GM12878 (cell line): ENCODE measurements at regions not wholly inside any gene's neighbourhood (a gene's known extent, or its start where the extent isn't known, plus 50 kb on each side); places are given as distances from the start of the nearest gene placed in this dataset.

Source experiments
- ATAC-seq: fragments of 200-7000 bp; cut with Tn5 transposase; 3 replicates; pipeline ENCODE4 v1.9.1; 2020; ENCODE audit warnings: mild to moderate bottlenecking, moderate library complexity
- BruUV-seq: library from RNA; stranded (reverse); fragments of 400-500 nt; replicated peaks from 2 replicates; lab custom pipeline; 2021; lab: Mats Ljungman, UMichigan
- CTCF ChIA-PET: fragments of 300-600 bp; sonication (Branson Sonifier 250); formaldehyde crosslinking; extraction: SDS; loops from one replicate; lab custom pipeline; 2021; ENCODE audit warnings: inconsistent platforms; lab: Yijun Ruan, JAX
- POLR2A ChIA-PET: fragments of 350-600 bp; formaldehyde crosslinking; extraction: SDS; loops from one replicate; lab custom pipeline; 2021; ENCODE audit warnings: inconsistent platforms; lab: Charles Lee
- RAD21 ChIA-PET: fragments of 300-600 bp; sonication (Branson Sonifier 250); formaldehyde crosslinking; loops from one replicate; lab custom pipeline; 2023; ENCODE audit warnings: antibody characterized with exemption; ENCODE audit not compliant: unreplicated experiment; lab: Charles Lee
- SMC1A ChIA-PET: fragments of 300-600 bp; sonication (Branson Sonifier 250); formaldehyde crosslinking; loops from one replicate; lab custom pipeline; 2023; ENCODE audit not compliant: unreplicated experiment, uncharacterized antibody; lab: Charles Lee
- DNase-seq: peaks from one replicate; pipeline ENCODE4 v3.0.0-alpha.2; 2011; ENCODE audit warnings: low read depth, low spot score
- FAIRE-seq: peaks from 3 replicates; lab custom pipeline; 2011; peaks lifted over from hg19 to GRCh38; lab: Jason Lieb, UNC
- H2AFZ ChIP-seq: 2 replicates; pipeline ENCODE4 v1.6.0; 2011; ENCODE audit warnings: low read depth, low read length, control low read depth; ENCODE audit not compliant: control insufficient read depth
- H3K27ac ChIP-seq: 2 replicates; pipeline ENCODE4 v1.5.1; 2011; ENCODE audit warnings: control low read depth; ENCODE audit not compliant: control insufficient read depth, insufficient read depth
- H3K27me3 ChIP-seq, 2 experiments: replicated peaks in 1 of 2; 2 replicates each; pipeline versions ENCODE4 v1.6.0 to v1.6.1; 2011; ENCODE audit warnings: low read length in 1 of 2; ENCODE audit not compliant: control insufficient read depth in 2 of 2, insufficient read depth in 2 of 2
- H3K36me3 ChIP-seq, 2 experiments: 2 replicates each; pipeline ENCODE4 v1.5.1; 2011; ENCODE audit warnings: low read length in 1 of 2; ENCODE audit not compliant: control insufficient read depth in 2 of 2, insufficient read depth in 2 of 2
- H3K4me1 ChIP-seq: 2 replicates; pipeline ENCODE4 v1.6.1; 2011; ENCODE audit warnings: mild to moderate bottlenecking, low read length, moderate library complexity, mixed read lengths; ENCODE audit not compliant: control insufficient read depth, insufficient read depth
- H3K4me2 ChIP-seq: 2 replicates; pipeline ENCODE4 v1.6.0; 2011; ENCODE audit warnings: control low read depth; ENCODE audit not compliant: control insufficient read depth, insufficient read depth
- H3K4me3 ChIP-seq: fragments of 200-600 bp; sonication (generic); 2 replicates; pipeline ENCODE4 v1.5.1; 2016
- H3K79me2 ChIP-seq: 2 replicates; pipeline ENCODE4 v1.6.0; 2011; ENCODE audit warnings: low read length; ENCODE audit not compliant: control insufficient read depth, insufficient read depth
- H3K9ac ChIP-seq: 2 replicates; pipeline ENCODE4 v1.8.0; 2011; ENCODE audit warnings: low read length, control low read depth, mixed read lengths; ENCODE audit not compliant: control insufficient read depth, insufficient read depth
- H3K9me3 ChIP-seq: replicated peaks from 3 replicates; pipeline ENCODE4 v1.5.1; 2011; ENCODE audit warnings: mild to moderate bottlenecking, low read length; ENCODE audit not compliant: control insufficient read depth, insufficient read depth
- H4K20me1 ChIP-seq: 2 replicates; pipeline ENCODE4 v1.6.0; 2011; ENCODE audit not compliant: control insufficient read depth, insufficient read depth
- CBFB ChIP-seq: IDR thresholded peaks from 2 replicates; pipeline ENCODE4 v1.6.1; 2016; ENCODE audit warnings: antibody characterized with exemption, low read depth
- CBX3 ChIP-seq: fragments of 200-600 bp; sonication (generic); IDR thresholded peaks from 2 replicates; pipeline ENCODE4 v1.6.1; 2016; ENCODE audit warnings: low read depth, borderline replicate concordance
- CREM ChIP-seq: IDR thresholded peaks from 2 replicates; pipeline ENCODE4 v1.6.1; 2014; ENCODE audit warnings: antibody characterized with exemption, low read depth
- CTCF ChIP-seq, 3 experiments: IDR thresholded peaks in 2 of 3; conservative IDR thresholded peaks in 1 of 3; 2 replicates each; pipeline ENCODE4 v1.5.1; 2011; ENCODE audit warnings: low read depth in 3 of 3, low read length in 3 of 3, mild to moderate bottlenecking in 3 of 3, control low read depth in 2 of 3, moderate library complexity in 2 of 3, inconsistent platforms in 1 of 3, mixed read lengths in 1 of 3; ENCODE audit not compliant: control insufficient read depth in 2 of 3, insufficient read depth in 1 of 3; ENCODE audit errors: extremely low read depth in 1 of 3
- LARP7 ChIP-seq: fragments of 450-650 bp; IDR thresholded peaks from 2 replicates; pipeline ENCODE4 v1.6.1; 2017; ENCODE audit warnings: mild to moderate bottlenecking
- MEF2A ChIP-seq: IDR thresholded peaks from 2 replicates; pipeline ENCODE4 v1.6.1; 2011; ENCODE audit warnings: low read depth, mild to moderate bottlenecking, low read length, moderate library complexity; ENCODE audit not compliant: insufficient read depth
- NFIC ChIP-seq: IDR thresholded peaks from 2 replicates; pipeline ENCODE4 v1.6.1; 2012; ENCODE audit warnings: low read depth, mild to moderate bottlenecking, inconsistent platforms, low read length, moderate library complexity
- RAD21 ChIP-seq: IDR thresholded peaks from 2 replicates; pipeline ENCODE4 v1.6.1; 2011; ENCODE audit warnings: mild to moderate bottlenecking, low read depth, low read length, moderate library complexity; ENCODE audit not compliant: insufficient read depth
- RCOR1 ChIP-seq: conservative IDR thresholded peaks from 2 replicates; pipeline ENCODE4 v1.6.1; 2012; ENCODE audit warnings: low read depth, low read length, improper control_type of control experiment
- RUNX3 ChIP-seq: IDR thresholded peaks from 2 replicates; pipeline ENCODE4 v1.6.1; 2012; ENCODE audit warnings: low read length, inconsistent platforms
- SMARCA5 ChIP-seq: fragments of 450-650 bp; IDR thresholded peaks from 2 replicates; pipeline ENCODE4 v1.6.1; 2017; ENCODE audit warnings: mild to moderate bottlenecking
- SMC3 ChIP-seq: IDR thresholded peaks from 2 replicates; pipeline ENCODE4 v1.6.1; 2011; ENCODE audit warnings: low read length, improper control_type of control experiment, borderline replicate concordance
- SRF ChIP-seq, 2 experiments: IDR thresholded peaks; 2 replicates each; pipeline ENCODE4 v1.6.1; 2011; ENCODE audit warnings: low read depth in 2 of 2, low read length in 2 of 2, mild to moderate bottlenecking in 1 of 2, moderate library complexity in 1 of 2
- WRNIP1 ChIP-seq: IDR thresholded peaks from 2 replicates; pipeline ENCODE4 v1.6.1; 2011; ENCODE audit warnings: low read depth, low read length, improper control_type of control experiment, borderline replicate concordance
- ZNF274 ChIP-seq: IDR thresholded peaks from one replicate; pipeline ENCODE4 v1.8.0; 2011; ENCODE audit not compliant: insufficient read length, insufficient read depth
- ZNF384 ChIP-seq: IDR thresholded peaks from 2 replicates; pipeline ENCODE4 v1.6.1; 2012; ENCODE audit warnings: low read depth, mild to moderate bottlenecking, low read length, improper control_type of control experiment, borderline replicate concordance
- WGBS: methylation state at CpG from one replicate; pipeline ENCODE4 v1.1.6; 2016; ENCODE audit warnings: low lambda C conversion rate; ENCODE audit not compliant: insufficient replicate concordance, insufficient coverage; ENCODE audit errors: missing lambda C conversion rate; 5-methylcytosine and 5-hydroxymethylcytosine counted together
- in situ Hi-C: fragments of 300-500 bp; cut with MboI; formaldehyde crosslinking; loops from 9 replicates; pipeline ENCODE4 v1.14.3; 2018; ENCODE audit warnings: mixed read lengths
- intact Hi-C: fragments of 100-400 bp; cut with micrococcal nuclease; formaldehyde crosslinking; loops from one replicate; pipeline ENCODE4 v1.14.2; 2022; ENCODE audit not compliant: unreplicated experiment

GRCh38 chr13:60328073-60328472, 68.9 kb upstream of the TDRD3 start:
- ChIA-PET CTCF (interaction anchor here (0.7 to 3.6 kb wide), 8 partner anchors 11 to 936 kb away, joined by 3 to 16 read pairs (median 4); no protein-coding TSS in a partner anchor), SMC1A (interaction anchor here (0.7 to 3.3 kb wide), 8 partner anchors 10 to 422 kb away, joined by 3 to 15 read pairs (median 4); no protein-coding TSS in a partner anchor)
- no peaks in the 10 kb centered on the region for H3K79me2 ChIP-seq

GRCh38 chr13:60329221-60329923, 67.6 kb upstream of the TDRD3 start:
- BruUV-seq: no TSS peak
- no peaks in the 10 kb centered on the region for H3K9me3 ChIP-seq
- ChIA-PET POLR2A (no interaction called here), CTCF (interaction anchor here (0.6 to 3.6 kb wide), 15 partner anchors 17 to 937 kb away, joined by 3 to 16 read pairs (median 4); no protein-coding TSS in a partner anchor), SMC1A (interaction anchor here (0.6 to 3.3 kb wide), 10 partner anchors 61 to 649 kb away, joined by 3 to 15 read pairs (median 4); no protein-coding TSS in a partner anchor), RAD21 (interaction anchor here (1.0 to 4.9 kb wide), 6 partner anchors 10 to 923 kb away, joined by 3 to 20 read pairs (median 6); no protein-coding TSS in a partner anchor)
- peak overlapping the region; percentile 20 for H2AFZ ChIP-seq
- DNase-seq: peak; percentile 7
- no peak overlapping the region for H3K4me3 ChIP-seq
- no peak overlapping the region for H3K4me2 ChIP-seq
- intact Hi-C loops: loop anchor here (5.0 kb wide), 1 partner anchor 647 kb away; no protein-coding TSS in a partner anchor
- H3K36me3 ChIP-seq: no peaks in the 10 kb centered on the region
- ATAC-seq: peak; percentile 89
- no peak for FAIRE-seq
- H3K27me3 ChIP-seq: no peaks in the 10 kb centered on the region
- no peaks in the 10 kb centered on the region for H4K20me1 ChIP-seq
- WGBS: 3% methylated on average over 2 of the region's 2 CpGs
- no peak overlapping the region for H3K9ac ChIP-seq
- in situ Hi-C loops: loop anchor here (10.0 kb wide), 1 partner anchor 935 kb away; no protein-coding TSS in a partner anchor
- no peaks in the 10 kb centered on the region for H3K79me2 ChIP-seq
- H3K4me1 ChIP-seq: no peaks in the 10 kb centered on the region
- H3K27ac ChIP-seq: no peak overlapping the region
- TF ChIP-seq RAD21: peak; percentile 84
- TF ChIP-seq CBFB: no peak
- no peak for TF ChIP-seq WRNIP1
- no peak for TF ChIP-seq NFIC
- no peak for TF ChIP-seq RCOR1
- TF ChIP-seq SMC3: peak; percentile 27; the same call in 1 of the 2 replicates
- no peak for TF ChIP-seq CREM
- TF ChIP-seq LARP7: no peak
- no peak for TF ChIP-seq ZNF384
- no peak for TF ChIP-seq ZNF274
- TF ChIP-seq SRF (IDR thresholded peaks at IDR 0.05; ENCODE audit: low read depth in 2 of 2, low read length in 2 of 2): no peak
- peak; percentile 43 to 59 (median 57); a peak in 5 of 6 replicates for TF ChIP-seq CTCF (IDR thresholded peaks at IDR 0.05 in 2 of 3, conservative IDR thresholded peaks at IDR 0.05 in 1 of 3; ENCODE audit: control insufficient read depth in 2 of 3, extremely low read depth in 1 of 3, insufficient read depth in 1 of 3, low read depth in 3 of 3, low read length in 3 of 3)
- no peak for TF ChIP-seq SMARCA5

More at GRCh38 chr13:60328073-60328472, 68.9 kb upstream of the TDRD3 start:
- in situ Hi-C loops (loop anchor here (10.0 kb wide), 1 partner anchor 933 kb away; no protein-coding TSS in a partner anchor), intact Hi-C loops (loop anchor here (5.0 kb wide), 1 partner anchor 646 kb away; no protein-coding TSS in a partner anchor)
- Histone ChIP-seq H4K20me1 (no peaks in the 10 kb centered on the region), H3K4me2 (peak overlapping the region; percentile 35; the same call in 1 of the 2 replicates), H2AFZ (no peak overlapping the region), H3K36me3 (no peaks in the 10 kb centered on the region), H3K4me1 (no peaks in the 10 kb centered on the region), H3K27ac (no peak overlapping the region), H3K27me3 (no peaks in the 10 kb centered on the region), H3K4me3 (no peak overlapping the region), H3K9me3 (no peaks in the 10 kb centered on the region), H3K9ac (no peak overlapping the region)
- no peak for DNase-seq
- WGBS: 72% methylated on average over 2 of the region's 2 CpGs
- no peak for ATAC-seq
- RAD21 ChIA-PET: interaction anchor here (0.7 to 4.9 kb wide), 7 partner anchors 11 to 647 kb away, joined by 3 to 20 read pairs (median 4); no protein-coding TSS in a partner anchor
- no peak for FAIRE-seq
- no TSS peak for BruUV-seq
- 0 out of 2 replicates have a peak, but pooled peaks have one; percentile 10 for TF ChIP-seq MEF2A
- TF ChIP-seq CBX3: no peak
- peak; percentile 13; the same call in 1 of the 2 replicates for TF ChIP-seq RUNX3
- POLR2A ChIA-PET: no interaction called here
